ENCODE measurements at regions not wholly inside any gene's neighbourhood (a gene's known extent, or its start where the extent isn't known, plus 50 kb on each side); places are given as distances from the start of the nearest gene placed in this dataset.

GRCh38 chr17:70674061-70674460 lies 504.7 kb downstream of the KCNJ2 start:
- TF ChIP-seq CTCF (IDR thresholded peaks at IDR 0.05) (no peak), REST (IDR thresholded peaks at IDR 0.05; ENCODE audit: insufficient read depth in 1 of 2, low read depth in 2 of 2, low read length in 1 of 2) (no peak), TCF7L2 (IDR thresholded peaks at IDR 0.05; ENCODE audit: low read depth, low read length) (no peak), POLR2AphosphoS5 (IDR thresholded peaks at IDR 0.05; ENCODE audit: low read depth, low read length) (no peak), SIN3A (IDR thresholded peaks at IDR 0.05; ENCODE audit: borderline replicate concordance, insufficient read depth, low read depth, low read length) (no peak)
- no TSS peak for BruUV-seq (replicated peaks)
- Histone ChIP-seq H3K4me3 (ENCODE audit: low read depth in 2 of 2, low read length in 2 of 2) (no peak overlapping the region), H3K27ac (ENCODE audit: low read length) (no peak overlapping the region), H3K4me1 (ENCODE audit: control insufficient read depth, insufficient read depth, low read length) (no peaks in the 10 kb centered on the region), H3K9me3 (ENCODE audit: control insufficient read depth, insufficient read depth, low read depth, low read length) (no peaks in the 10 kb centered on the region), H3K27me3 (ENCODE audit: control insufficient read depth, insufficient read depth, low read length) (peaks cover 2% of the 10 kb centered on the region; the same call in 1 of the 2 replicates), H3K36me3 (ENCODE audit: control insufficient read depth, insufficient read depth, low read length) (no peaks in the 10 kb centered on the region)
- CTCF ChIA-PET, result no interaction called here
- in situ Hi-C loops (cut with HindIII; ENCODE audit: low pct_unique_long_range_greater_than_20kb, low sequenced_read_pairs) (no loop called here), intact Hi-C loops (cut with micrococcal nuclease; ENCODE audit: unreplicated experiment) (no loop called here)
- POLR2A ChIA-PET, result no interaction called here
- DNase-seq (ENCODE audit: low read depth, low spot score), result no peak
- ATAC-seq, result no peak

- intact Hi-C loops (cut with micrococcal nuclease; ENCODE audit: unreplicated experiment), result no loop called here
- ATAC-seq, result no peak
- Histone ChIP-seq H3K9me3 (ENCODE audit: control insufficient read depth, insufficient read depth, low read depth, low read length) (no peaks in the 10 kb centered on the region), H3K27me3 (ENCODE audit: control insufficient read depth, insufficient read depth, low read length) (peaks cover 2% of the 10 kb centered on the region; the same call in 1 of the 2 replicates), H3K4me3 (ENCODE audit: low read depth in 2 of 2, low read length in 2 of 2) (no peak overlapping the region), H3K36me3 (ENCODE audit: control insufficient read depth, insufficient read depth, low read length) (no peaks in the 10 kb centered on the region), H3K4me1 (ENCODE audit: control insufficient read depth, insufficient read depth, low read length) (no peaks in the 10 kb centered on the region), H3K27ac (ENCODE audit: low read length) (no peak overlapping the region)
- POLR2A ChIA-PET, result no interaction called here
- CTCF ChIA-PET, result no interaction called here
- no TSS peak for BruUV-seq (replicated peaks)
- in situ Hi-C loops (cut with HindIII; ENCODE audit: low pct_unique_long_range_greater_than_20kb, low sequenced_read_pairs), result no loop called here
- TF ChIP-seq CTCF (IDR thresholded peaks at IDR 0.05) (no peak), POLR2AphosphoS5 (IDR thresholded peaks at IDR 0.05; ENCODE audit: low read depth, low read length) (no peak), TCF7L2 (IDR thresholded peaks at IDR 0.05; ENCODE audit: low read depth, low read length) (no peak), REST (IDR thresholded peaks at IDR 0.05; ENCODE audit: insufficient read depth in 1 of 2, low read depth in 2 of 2, low read length in 1 of 2) (no peak), SIN3A (IDR thresholded peaks at IDR 0.05; ENCODE audit: borderline replicate concordance, insufficient read depth, low read depth, low read length) (no peak)
- DNase-seq (ENCODE audit: low read depth, low spot score), result no peak
These were observed 505.8 kb downstream of the KCNJ2 start for GRCh38 chr17:70675070-70675590.

Data from Panc1 (cell line).